Activated naive CD8-positive, alpha-beta T cell treated with anti-CD3 and anti-CD28 coated beads, Interleukin-2, amount 50 U/mL, for 24 hours (primary cell): ENCODE measurements at regions not wholly inside any gene's neighbourhood (a gene's known extent, or its start where the extent isn't known, plus 50 kb on each side); places are given as distances from the start of the nearest gene placed in this dataset.

ENCODE experiments used
- ATAC-seq: fragments of 150-1000 bp; cut with Tn5 transposase; one replicate; pipeline ENCODE4 v1.10.0; 2021
- DNase-seq: peaks from one replicate; pipeline ENCODE4 v3.0.0; 2021
- H3K27ac Mint-ChIP-seq: one replicate; pipeline ENCODE4 v1.8.0; 2021; ENCODE audit warnings: mild to moderate bottlenecking, mixed read lengths
- H3K27me3 Mint-ChIP-seq: one replicate; pipeline ENCODE4 v1.8.0; 2021; ENCODE audit warnings: mixed read lengths
- H3K36me3 Mint-ChIP-seq: one replicate; pipeline ENCODE4 v1.8.0; 2021; ENCODE audit warnings: low read depth, mixed read lengths
- H3K4me1 Mint-ChIP-seq: one replicate; pipeline ENCODE4 v1.8.0; 2021; ENCODE audit warnings: mixed read lengths
- H3K4me3 Mint-ChIP-seq: one replicate; pipeline ENCODE4 v1.8.0; 2021; ENCODE audit warnings: mild to moderate bottlenecking, moderate library complexity, mixed read lengths
- H3K9me3 Mint-ChIP-seq: one replicate; pipeline ENCODE4 v1.8.0; 2021; ENCODE audit warnings: mixed read lengths

GRCh38 chr18:27854631-27855030 is 322.3 kb downstream of the CDH2 start:
- Mint-ChIP-seq H3K9me3 (peaks cover 17% of the 10 kb centered on the region), H3K36me3 (no peaks in the 10 kb centered on the region), H3K4me1 (no peaks in the 10 kb centered on the region), H3K4me3 (no peak overlapping the region), H3K27ac (no peak overlapping the region), H3K27me3 (no peaks in the 10 kb centered on the region)
- DNase-seq, result no peak
- ATAC-seq, result no peak

GRCh38 chr18:27848336-27848735 is 328.6 kb downstream of the CDH2 start:
- Mint-ChIP-seq H3K36me3 (no peaks in the 10 kb centered on the region), H3K27ac (no peak overlapping the region), H3K4me3 (no peak overlapping the region), H3K4me1 (no peaks in the 10 kb centered on the region), H3K9me3 (peaks cover 17% of the 10 kb centered on the region), H3K27me3 (no peaks in the 10 kb centered on the region)
- ATAC-seq (no peak), DNase-seq (no peak)

GRCh38 chr18:27847412-27847811 is 329.5 kb downstream of the CDH2 start:
- DNase-seq (no peak), ATAC-seq (no peak)
- Mint-ChIP-seq H3K4me3 (no peak overlapping the region), H3K9me3 (peaks cover 17% of the 10 kb centered on the region), H3K27me3 (no peaks in the 10 kb centered on the region), H3K4me1 (no peaks in the 10 kb centered on the region), H3K27ac (no peak overlapping the region), H3K36me3 (no peaks in the 10 kb centered on the region)

- Mint-ChIP-seq H3K27me3 (no peaks in the 10 kb centered on the region), H3K36me3 (no peaks in the 10 kb centered on the region), H3K9me3 (peaks cover 17% of the 10 kb centered on the region), H3K4me1 (no peaks in the 10 kb centered on the region), H3K4me3 (no peak overlapping the region), H3K27ac (no peak overlapping the region)
- no peak for ATAC-seq
- no peak for DNase-seq
Measured at GRCh38 chr18:27845897-27846296, 331.0 kb downstream of the CDH2 start.

- no peak overlapping the region for H3K27ac Mint-ChIP-seq
Measured at GRCh38 chr18:27843783-27844777, 332.9 kb downstream of the CDH2 start.

GRCh38 chr18:27839141-27839540 is 337.8 kb downstream of the CDH2 start:
- peaks cover 10% of the 10 kb centered on the region for H3K9me3 Mint-ChIP-seq
- H3K27ac Mint-ChIP-seq, result no peak overlapping the region
- H3K27me3 Mint-ChIP-seq, result no peaks in the 10 kb centered on the region
- no peak overlapping the region for H3K4me3 Mint-ChIP-seq
- ATAC-seq (no peak), DNase-seq (no peak)
- no peaks in the 10 kb centered on the region for H3K36me3 Mint-ChIP-seq
- no peaks in the 10 kb centered on the region for H3K4me1 Mint-ChIP-seq

More at GRCh38 chr18:27843783-27844777, 332.9 kb downstream of the CDH2 start:
- Mint-ChIP-seq H3K9me3 (peaks cover 8% of the 10 kb centered on the region), H3K4me1 (no peaks in the 10 kb centered on the region), H3K36me3 (no peaks in the 10 kb centered on the region), H3K4me3 (no peak overlapping the region), H3K27me3 (no peaks in the 10 kb centered on the region)
- ATAC-seq, result no peak
- no peak for DNase-seq

GRCh38 chr18:27838225-27838624 is 338.7 kb downstream of the CDH2 start:
- DNase-seq (no peak), ATAC-seq (no peak)
- Mint-ChIP-seq H3K4me1 (no peaks in the 10 kb centered on the region), H3K27ac (no peak overlapping the region), H3K36me3 (no peaks in the 10 kb centered on the region), H3K4me3 (no peak overlapping the region), H3K9me3 (peaks cover 15% of the 10 kb centered on the region), H3K27me3 (no peaks in the 10 kb centered on the region)

GRCh38 chr18:27826101-27826500 is 350.8 kb downstream of the CDH2 start:
- ATAC-seq (no peak), DNase-seq (no peak)
- Mint-ChIP-seq H3K27me3 (peaks cover 2% of the 10 kb centered on the region), H3K27ac (no peak overlapping the region), H3K4me3 (no peak overlapping the region), H3K4me1 (no peaks in the 10 kb centered on the region), H3K36me3 (no peaks in the 10 kb centered on the region), H3K9me3 (peaks cover 16% of the 10 kb centered on the region)

GRCh38 chr18:27825689-27826088 is 351.2 kb downstream of the CDH2 start:
- H3K27me3 Mint-ChIP-seq, result peaks cover 2% of the 10 kb centered on the region
- H3K36me3 Mint-ChIP-seq, result no peaks in the 10 kb centered on the region
- ATAC-seq (no peak), DNase-seq (no peak)
- no peak overlapping the region for H3K27ac Mint-ChIP-seq
- H3K9me3 Mint-ChIP-seq, result peaks cover 16% of the 10 kb centered on the region
- no peak overlapping the region for H3K4me3 Mint-ChIP-seq
- H3K4me1 Mint-ChIP-seq, result no peaks in the 10 kb centered on the region

GRCh38 chr18:27824841-27825681 is 351.9 kb downstream of the CDH2 start:
- DNase-seq (no peak), ATAC-seq (no peak)
- Mint-ChIP-seq H3K4me1 (no peaks in the 10 kb centered on the region), H3K27me3 (peaks cover 2% of the 10 kb centered on the region), H3K27ac (no peak overlapping the region), H3K9me3 (peaks cover 12% of the 10 kb centered on the region), H3K4me3 (no peak overlapping the region), H3K36me3 (no peaks in the 10 kb centered on the region)

GRCh38 chr18:27824275-27824674 is 352.7 kb downstream of the CDH2 start:
- Mint-ChIP-seq H3K36me3 (no peaks in the 10 kb centered on the region), H3K4me3 (no peak overlapping the region), H3K27me3 (peaks cover 2% of the 10 kb centered on the region), H3K9me3 (peaks cover 12% of the 10 kb centered on the region), H3K4me1 (no peaks in the 10 kb centered on the region), H3K27ac (no peak overlapping the region)
- DNase-seq, result no peak
- ATAC-seq, result no peak

- no peak overlapping the region for H3K4me3 Mint-ChIP-seq
- H3K27me3 Mint-ChIP-seq, result peaks cover 2% of the 10 kb centered on the region
- H3K27ac Mint-ChIP-seq, result no peak overlapping the region
- peaks cover 11% of the 10 kb centered on the region for H3K9me3 Mint-ChIP-seq
- no peaks in the 10 kb centered on the region for H3K36me3 Mint-ChIP-seq
- ATAC-seq (no peak), DNase-seq (no peak)
- H3K4me1 Mint-ChIP-seq, result no peaks in the 10 kb centered on the region
Measured at GRCh38 chr18:27823053-27823452, 353.9 kb downstream of the CDH2 start.

GRCh38 chr18:27808683-27809082 is 368.2 kb downstream of the CDH2 start:
- ATAC-seq (no peak), DNase-seq (no peak)
- no peaks in the 10 kb centered on the region for H3K9me3 Mint-ChIP-seq
- no peaks in the 10 kb centered on the region for H3K4me1 Mint-ChIP-seq
- H3K27me3 Mint-ChIP-seq, result no peaks in the 10 kb centered on the region
- H3K36me3 Mint-ChIP-seq, result no peaks in the 10 kb centered on the region
- H3K4me3 Mint-ChIP-seq, result no peak overlapping the region
- H3K27ac Mint-ChIP-seq, result no peak overlapping the region

GRCh38 chr18:27803957-27804356 is 373.0 kb downstream of the CDH2 start:
- DNase-seq, result no peak
- no peak overlapping the region for H3K4me3 Mint-ChIP-seq
- H3K9me3 Mint-ChIP-seq, result peaks cover 3% of the 10 kb centered on the region
- no peaks in the 10 kb centered on the region for H3K36me3 Mint-ChIP-seq
- no peaks in the 10 kb centered on the region for H3K4me1 Mint-ChIP-seq
- H3K27ac Mint-ChIP-seq, result no peak overlapping the region
- no peaks in the 10 kb centered on the region for H3K27me3 Mint-ChIP-seq
- no peak for ATAC-seq

- ATAC-seq (no peak), DNase-seq (no peak)
- peaks cover 3% of the 10 kb centered on the region for H3K9me3 Mint-ChIP-seq
- no peaks in the 10 kb centered on the region for H3K27me3 Mint-ChIP-seq
- H3K36me3 Mint-ChIP-seq, result no peaks in the 10 kb centered on the region
- H3K4me3 Mint-ChIP-seq, result no peak overlapping the region
- H3K4me1 Mint-ChIP-seq, result no peaks in the 10 kb centered on the region
- no peak overlapping the region for H3K27ac Mint-ChIP-seq
Measured at GRCh38 chr18:27797484-27797883, 379.4 kb downstream of the CDH2 start.
